Lower leg skin (tissue), 4 donors: ENCODE measurements at regions not wholly inside any gene's neighbourhood (a gene's known extent, or its start where the extent isn't known, plus 50 kb on each side); places are given as distances from the start of the nearest gene placed in this dataset.

ENCODE experiments used
- DNase-seq, 2 donors: peaks; one replicate each; pipeline ENCODE4 v3.0.0-alpha.2; 2019; ENCODE audit warnings: low spot score in 2 of 2
- H3K4me3 ChIP-seq: fragments of 200-600 bp; sonication (generic); 2 replicates; pipeline ENCODE4 v1.5.1; 2017; ENCODE audit warnings: mild to moderate bottlenecking, low read depth; ENCODE audit not compliant: poor library complexity, severe bottlenecking
- POLR2A ChIP-seq, 2 donors: fragments of 450-650 bp; IDR thresholded peaks; one replicate each; pipeline ENCODE4 v1.6.1; 2016 to 2017; ENCODE audit warnings: antibody characterized with exemption in 2 of 2, mild to moderate bottlenecking in 1 of 2, moderate library complexity in 1 of 2
- WGBS, 2 donors: methylation state at CpG; one replicate each; pipeline ENCODE4 v1.1.5; 2018; 5-methylcytosine and 5-hydroxymethylcytosine counted together
- intact Hi-C: fragments of 100-400 bp; cut with DNase I; formaldehyde crosslinking; loops from one replicate; pipeline ENCODE4 v1.15.0; 2023; ENCODE audit warnings: low total_unique reads
- TF ChIP-seq, protein P1 (sequence below), 3 donors: fragments of 450-650 bp; IDR thresholded peaks; one replicate each; pipeline ENCODE4 v1.5.1; 2016; ENCODE audit warnings: antibody characterized with exemption in 3 of 3, mild to moderate bottlenecking in 3 of 3, moderate library complexity in 2 of 3

DNA sequence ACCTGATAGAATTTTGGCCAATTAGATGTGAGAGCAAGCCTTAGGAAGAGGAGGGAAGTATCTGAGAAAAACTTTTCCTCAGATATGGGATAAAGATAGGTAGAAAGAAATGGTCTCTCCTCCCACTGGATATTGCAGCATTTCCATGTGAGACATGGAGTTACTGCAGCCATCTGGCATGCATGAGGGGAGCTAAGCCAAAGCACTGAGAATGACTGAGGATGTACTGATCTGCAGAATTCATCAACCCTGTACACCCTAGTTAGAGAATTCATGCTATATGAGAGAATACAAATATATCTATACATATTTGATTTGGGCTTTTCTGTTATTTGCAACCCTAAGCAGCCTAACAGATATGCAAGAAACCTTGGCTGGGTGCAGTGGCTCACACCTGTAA lies 52.5 kb upstream of the RPL34 start:
- no peak overlapping the region for H3K4me3 ChIP-seq
- DNase-seq, result no peak
- intact Hi-C loops, result loop anchor here (5.0 kb wide), 1 partner anchor 551 kb away; no protein-coding TSS in a partner anchor
- TF ChIP-seq POLR2A (IDR thresholded peaks at IDR 0.05), result no peak
- TF ChIP-seq, protein P1, sequence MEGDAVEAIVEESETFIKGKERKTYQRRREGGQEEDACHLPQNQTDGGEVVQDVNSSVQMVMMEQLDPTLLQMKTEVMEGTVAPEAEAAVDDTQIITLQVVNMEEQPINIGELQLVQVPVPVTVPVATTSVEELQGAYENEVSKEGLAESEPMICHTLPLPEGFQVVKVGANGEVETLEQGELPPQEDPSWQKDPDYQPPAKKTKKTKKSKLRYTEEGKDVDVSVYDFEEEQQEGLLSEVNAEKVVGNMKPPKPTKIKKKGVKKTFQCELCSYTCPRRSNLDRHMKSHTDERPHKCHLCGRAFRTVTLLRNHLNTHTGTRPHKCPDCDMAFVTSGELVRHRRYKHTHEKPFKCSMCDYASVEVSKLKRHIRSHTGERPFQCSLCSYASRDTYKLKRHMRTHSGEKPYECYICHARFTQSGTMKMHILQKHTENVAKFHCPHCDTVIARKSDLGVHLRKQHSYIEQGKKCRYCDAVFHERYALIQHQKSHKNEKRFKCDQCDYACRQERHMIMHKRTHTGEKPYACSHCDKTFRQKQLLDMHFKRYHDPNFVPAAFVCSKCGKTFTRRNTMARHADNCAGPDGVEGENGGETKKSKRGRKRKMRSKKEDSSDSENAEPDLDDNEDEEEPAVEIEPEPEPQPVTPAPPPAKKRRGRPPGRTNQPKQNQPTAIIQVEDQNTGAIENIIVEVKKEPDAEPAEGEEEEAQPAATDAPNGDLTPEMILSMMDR (IDR thresholded peaks at IDR 0.05), result no peak

DNA sequence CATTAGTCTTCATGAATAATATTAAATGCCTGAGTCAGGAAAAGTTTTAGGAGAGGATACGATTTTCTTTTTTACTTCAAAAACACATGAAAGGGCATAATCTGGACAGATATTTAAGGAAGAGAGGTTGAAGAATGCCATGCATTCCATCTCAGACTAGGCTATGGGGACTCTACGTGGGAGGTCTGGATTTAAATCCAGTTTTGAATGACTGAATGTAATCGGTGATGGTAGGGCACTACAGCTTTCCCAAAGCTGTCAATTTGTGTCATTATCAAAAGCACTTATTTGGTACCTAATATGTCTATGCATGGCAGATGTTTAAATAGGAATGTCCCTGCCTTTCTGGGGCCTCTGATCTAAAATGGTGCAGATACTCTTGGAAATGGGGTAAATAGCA lies 59.3 kb upstream of the RPL34 start:
- TF ChIP-seq, protein P1 (IDR thresholded peaks at IDR 0.05), result no peak
- TF ChIP-seq POLR2A (IDR thresholded peaks at IDR 0.05), result no peak
- no peak overlapping the region for H3K4me3 ChIP-seq
- DNase-seq, result no peak
- WGBS, 2 donors, result 38 to 44% methylated on average over 3 of the region's 3 CpGs
- intact Hi-C loops, result no loop called here

DNA sequence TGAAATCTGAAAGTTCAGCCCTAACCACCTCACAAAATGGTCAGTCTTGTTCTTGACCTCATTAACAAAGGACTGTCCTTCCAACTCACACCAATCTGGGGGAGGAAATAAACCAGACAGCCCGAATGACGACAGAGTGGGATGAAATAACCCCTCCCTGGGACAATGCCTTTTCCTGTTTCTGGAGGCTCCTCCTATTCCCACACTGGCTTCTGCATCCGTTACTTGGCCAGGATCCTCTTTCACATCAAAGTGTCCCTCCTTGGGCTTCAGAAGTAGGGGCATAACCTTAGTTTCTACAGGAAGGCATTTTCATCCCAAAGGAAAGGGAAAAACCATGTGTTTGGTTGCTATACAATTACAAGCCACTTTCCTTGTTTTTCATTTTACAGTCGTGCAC lies 59.8 kb upstream of the RPL34 start:
- no peak for DNase-seq
- intact Hi-C loops, result no loop called here
- TF ChIP-seq POLR2A (IDR thresholded peaks at IDR 0.05), result no peak
- TF ChIP-seq, protein P1 (IDR thresholded peaks at IDR 0.05), result no peak
- no peak overlapping the region for H3K4me3 ChIP-seq
- WGBS, 2 donors, result 25 to 43% methylated on average over 4 of the region's 4 CpGs

DNA sequence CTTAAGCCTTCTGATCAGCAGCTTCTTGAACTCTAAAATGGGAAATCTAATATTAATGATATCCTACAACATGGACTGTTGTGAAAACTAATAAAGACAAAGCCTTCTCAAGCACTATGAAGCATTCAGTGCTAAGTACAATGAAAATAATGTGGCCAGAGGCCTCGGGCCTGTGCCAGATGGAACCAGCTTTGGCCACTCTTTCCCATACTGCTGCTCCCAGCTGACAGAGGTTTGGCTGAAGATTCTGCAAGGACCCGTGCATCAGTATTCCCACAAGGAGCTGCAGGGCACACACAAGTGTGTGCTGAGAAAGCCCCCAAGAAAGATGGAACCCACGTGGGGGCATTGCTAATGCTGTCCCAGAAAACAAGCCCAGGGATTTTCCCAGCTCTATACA lies 60.5 kb upstream of the RPL34 start:
- intact Hi-C loops, result no loop called here
- WGBS, 2 donors, result 57 to 61% methylated on average over 3 of the region's 3 CpGs
- TF ChIP-seq POLR2A (IDR thresholded peaks at IDR 0.05), result no peak
- TF ChIP-seq, protein P1 (IDR thresholded peaks at IDR 0.05), result no peak
- no peak overlapping the region for H3K4me3 ChIP-seq
- no peak for DNase-seq

DNA sequence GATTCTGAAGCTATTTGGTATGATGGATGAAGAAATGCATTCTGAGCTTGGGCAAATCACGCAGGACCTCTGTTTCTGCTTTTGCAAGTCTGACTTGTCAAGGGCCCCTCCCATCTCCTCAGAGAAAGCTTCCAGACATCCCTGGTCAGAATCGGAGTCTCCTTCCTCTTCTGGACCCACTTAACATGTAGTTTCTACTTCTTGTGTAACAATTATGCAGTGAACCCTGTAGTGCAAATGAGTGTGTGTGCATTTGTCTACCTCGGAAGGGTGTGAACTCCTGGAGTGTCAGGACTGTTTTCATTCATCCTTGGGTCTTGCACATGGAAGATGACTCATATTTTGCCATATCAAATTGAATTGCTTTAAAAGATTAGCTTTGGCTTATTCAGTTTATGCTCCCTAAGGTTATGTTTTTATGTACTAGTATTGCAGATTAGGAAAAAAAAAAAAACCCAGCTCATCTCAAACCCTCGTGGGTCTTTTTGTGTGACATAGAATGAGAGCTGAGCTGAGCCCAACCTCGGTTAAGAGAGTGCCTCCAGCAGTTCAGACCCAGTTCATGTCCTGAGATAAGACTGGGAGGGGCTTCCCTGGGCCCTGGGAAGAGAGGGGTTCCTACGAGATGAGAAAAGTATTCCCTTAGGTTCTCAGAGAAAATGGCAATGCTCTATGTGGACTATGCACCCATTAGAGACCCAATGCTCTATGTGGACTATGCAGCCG lies 61.1 kb upstream of the RPL34 start:
- no peak overlapping the region for H3K4me3 ChIP-seq
- intact Hi-C loops, result no loop called here
- 46 to 49% methylated on average over 7 of the region's 7 CpGs for WGBS, 2 donors
- no peak for TF ChIP-seq POLR2A (IDR thresholded peaks at IDR 0.05)
- TF ChIP-seq, protein P1 (IDR thresholded peaks at IDR 0.05), result no peak
- no peak for DNase-seq
